HL-60 (cell line): ENCODE measurements at regions not wholly inside any gene's neighbourhood (a gene's known extent, or its start where the extent isn't known, plus 50 kb on each side); places are given as distances from the start of the nearest gene placed in this dataset.

Experiments used
- DNase-seq, 2 experiments: peaks; one replicate each; pipeline ENCODE4 v3.0.0-alpha.2; 2010 to 2020; ENCODE audit warnings: low read depth in 1 of 2, low spot score in 1 of 2
- H3K27ac ChIP-seq: fragments of 250-450 bp; sonication (Bioruptor Pico); replicated peaks from 2 replicates; pipeline ENCODE4 v1.5.1; 2020; ENCODE audit warnings: mild to moderate bottlenecking, moderate library complexity
- H3K27me3 ChIP-seq: fragments of 250-450 bp; sonication (Bioruptor Pico); 2 replicates; pipeline ENCODE4 v1.5.1; 2021; ENCODE audit warnings: mild to moderate bottlenecking, moderate library complexity; ENCODE audit not compliant: insufficient read depth, poor library complexity, severe bottlenecking
- H3K4me3 ChIP-seq: replicated peaks from 2 replicates; pipeline ENCODE4 v1.5.1; 2011; ENCODE audit warnings: mild to moderate bottlenecking, control low read depth, low read length; ENCODE audit not compliant: insufficient read depth
- CTCF ChIP-seq: IDR thresholded peaks from one replicate; pipeline ENCODE4 v1.5.1; 2011; ENCODE audit warnings: low read length, control low read depth, inconsistent platforms; ENCODE audit not compliant: insufficient read depth
- GABPA ChIP-seq: IDR thresholded peaks from 2 replicates; pipeline ENCODE4 v1.6.1; 2012; ENCODE audit warnings: low read depth
- POLR2AphosphoS5 ChIP-seq: IDR thresholded peaks from 2 replicates; pipeline ENCODE4 v1.6.1; 2012; ENCODE audit warnings: low read depth
- REST ChIP-seq: IDR thresholded peaks from 2 replicates; pipeline ENCODE4 v1.6.1; 2012; ENCODE audit warnings: low read depth; ENCODE audit not compliant: insufficient replicate concordance
- SPI1 ChIP-seq: IDR thresholded peaks from 2 replicates; pipeline ENCODE4 v1.6.1; 2012; ENCODE audit warnings: low read depth, mild to moderate bottlenecking, borderline replicate concordance

GRCh38 chr3:177449360-177450006 is 252.2 kb upstream of the TBL1XR1 start:
- no peak overlapping the region for H3K4me3 ChIP-seq
- H3K27ac ChIP-seq = peak overlapping the region; percentile 56
- peak; percentile 91 to 94 for DNase-seq
- TF ChIP-seq POLR2AphosphoS5 = 0 out of 2 replicates have a peak, but pooled peaks have one; percentile 28
- TF ChIP-seq REST = no peak
- no peaks in the 10 kb centered on the region for H3K27me3 ChIP-seq

- DNase-seq = no peak
- Histone ChIP-seq H3K27me3 (no peaks in the 10 kb centered on the region), H3K4me3 (no peak overlapping the region), H3K27ac (peak overlapping the region; percentile 13)
- TF ChIP-seq CTCF = no peak
- TF ChIP-seq SPI1 = no peak
- TF ChIP-seq GABPA = no peak
- no peak for TF ChIP-seq POLR2AphosphoS5
- TF ChIP-seq REST = no peak
Observed at GRCh38 chr3:177451301-177451750, 254.0 kb upstream of the TBL1XR1 start.

- peak in 1 of 2 experiments; percentile 13 for DNase-seq
- TF ChIP-seq SPI1 (no peak), GABPA (no peak), REST (no peak)
- Histone ChIP-seq H3K4me3 (no peak overlapping the region), H3K27me3 (no peaks in the 10 kb centered on the region), H3K27ac (no peak overlapping the region)
Observed at GRCh38 chr3:177451864-177452830, 254.9 kb upstream of the TBL1XR1 start.
